H1 (cell line): ENCODE measurements at regions not wholly inside any gene's neighbourhood (a gene's known extent, or its start where the extent isn't known, plus 50 kb on each side); places are given as distances from the start of the nearest gene placed in this dataset.

Source experiments
- CTCF ChIA-PET: fragments of 300-600 bp; sonication (Branson Sonifier 250); formaldehyde crosslinking; loops from one replicate; lab custom pipeline; 2021; ENCODE audit not compliant: partially characterized antibody; lab: Charles Lee
- POLR2A ChIA-PET: fragments of 300-600 bp; sonication (Branson Sonifier 250); formaldehyde crosslinking; loops from one replicate; lab custom pipeline; 2021; ENCODE audit warnings: inconsistent platforms; ENCODE audit not compliant: partially characterized antibody; lab: Charles Lee
- DNase-seq, 2 experiments: peaks; one replicate each; pipeline versions ENCODE4 v3.0.0 to v3.0.0-alpha.2; 2010 to 2022; ENCODE audit warnings: low spot score in 2 of 2, low read depth in 1 of 2, mixed read lengths in 1 of 2
- FAIRE-seq: peaks from 2 replicates; lab custom pipeline; 2011; peaks lifted over from hg19 to GRCh38; lab: Jason Lieb, UNC
- H2AFZ ChIP-seq: 2 replicates; pipeline ENCODE4 v1.8.1; 2012; ENCODE audit warnings: low read length, inconsistent platforms
- H2AK5ac ChIP-seq: 2 replicates; pipeline ENCODE4 v1.6.1; 2013; ENCODE audit warnings: low read depth, low read length
- H2BK120ac ChIP-seq: replicated peaks from 2 replicates; pipeline ENCODE3; 2013; ENCODE audit warnings: low read depth, low read length, inconsistent platforms
- H2BK12ac ChIP-seq: 2 replicates; pipeline ENCODE4 v1.6.1; 2013; ENCODE audit warnings: low read depth, low read length
- H2BK15ac ChIP-seq: 2 replicates; pipeline ENCODE4 v1.6.1; 2013; ENCODE audit warnings: low read length
- H2BK20ac ChIP-seq: 2 replicates; pipeline ENCODE4 v1.6.1; 2013; ENCODE audit warnings: low read length
- H2BK5ac ChIP-seq: 2 replicates; pipeline ENCODE4 v1.6.1; 2013; ENCODE audit warnings: low read depth, low read length
- H3K14ac ChIP-seq: 2 replicates; pipeline ENCODE4 v1.6.1; 2013; ENCODE audit warnings: inconsistent platforms; ENCODE audit not compliant: insufficient read length
- H3K18ac ChIP-seq: 2 replicates; pipeline ENCODE4 v1.6.1; 2013; ENCODE audit warnings: low read length; ENCODE audit errors: extremely low read depth
- H3K23ac ChIP-seq: 2 replicates; pipeline ENCODE4 v1.6.1; 2013; ENCODE audit warnings: inconsistent platforms; ENCODE audit not compliant: insufficient read length
- H3K23me2 ChIP-seq: 2 replicates; pipeline ENCODE4 v1.6.1; 2013; ENCODE audit warnings: low read depth, low read length
- H3K27ac ChIP-seq: 2 replicates; pipeline ENCODE4 v1.6.1; 2011; ENCODE audit warnings: low read depth, low read length, inconsistent platforms
- H3K27me3 ChIP-seq, 4 experiments: replicated peaks in 1 of 4; 1 replicate in 1 of 4; 2 replicates in 3 of 4; pipeline versions ENCODE4 v1.6.1 to v1.8.1; 2011 to 2013; ENCODE audit warnings: low read length in 3 of 4, mild to moderate bottlenecking in 3 of 4, inconsistent platforms in 2 of 4, mixed read lengths in 2 of 4, moderate library complexity in 1 of 4; ENCODE audit not compliant: control insufficient read depth in 3 of 4, insufficient read depth in 3 of 4; ENCODE audit errors: extremely low read depth in 1 of 4
- H3K36me3 ChIP-seq, 4 experiments: 2 replicates each; pipeline versions ENCODE4 v1.6.1 to v1.8.1; 2011 to 2013; ENCODE audit warnings: mild to moderate bottlenecking in 4 of 4, low read length in 3 of 4, moderate library complexity in 2 of 4, control low read depth in 1 of 4, inconsistent platforms in 1 of 4; ENCODE audit not compliant: insufficient read depth in 4 of 4, control insufficient read depth in 2 of 4
- H3K4ac ChIP-seq: replicated peaks from 2 replicates; pipeline ENCODE3; 2013; ENCODE audit warnings: low read length, low read depth, mixed read lengths, inconsistent platforms; ENCODE audit not compliant: insufficient read length
- H3K4me1 ChIP-seq, 4 experiments: replicated peaks in 1 of 4; 1 replicate in 1 of 4; 2 replicates in 3 of 4; pipeline versions ENCODE4 v1.6.1 to v1.8.1; 2011 to 2013; ENCODE audit warnings: low read length in 3 of 4, inconsistent platforms in 2 of 4, mixed read lengths in 1 of 4; ENCODE audit not compliant: insufficient read depth in 4 of 4, control insufficient read depth in 3 of 4
- H3K4me2 ChIP-seq, 2 experiments: 2 replicates each; pipeline versions ENCODE4 v1.6.1 to v1.8.1; 2011 to 2013; ENCODE audit warnings: low read depth in 2 of 2, low read length in 2 of 2, control low read depth in 1 of 2, inconsistent platforms in 1 of 2, mild to moderate bottlenecking in 1 of 2; ENCODE audit not compliant: insufficient read depth in 1 of 2
- H3K4me3 ChIP-seq, 4 experiments: fragments of 200-600, 300-600 bp in 1 of 4; sonication (generic), shearing (Covaris generic), sonication (Bioruptor Twin) in 1 of 4; 2 replicates each; pipeline versions ENCODE4 v1.5.1 to v1.8.1; 2011 to 2016; ENCODE audit warnings: low read length in 4 of 4, low read depth in 3 of 4, control low read depth in 2 of 4, inconsistent platforms in 2 of 4, mild to moderate bottlenecking in 2 of 4, mixed read lengths in 1 of 4, moderate library complexity in 1 of 4; ENCODE audit not compliant: insufficient read depth in 2 of 4; ENCODE audit errors: extremely low read depth in 1 of 4
- H3K56ac ChIP-seq: replicated peaks from 2 replicates; pipeline ENCODE3; 2013; ENCODE audit warnings: low read depth, mild to moderate bottlenecking, mixed read lengths, low read length, inconsistent platforms; ENCODE audit not compliant: insufficient read length
- H3K79me1 ChIP-seq: 2 replicates; pipeline ENCODE4 v1.6.1; 2013; ENCODE audit warnings: low read depth, low read length, control low read depth
- H3K79me2 ChIP-seq, 2 experiments: 2 replicates each; pipeline versions ENCODE4 v1.6.1 to v1.8.1; 2012 to 2013; ENCODE audit warnings: low read length in 2 of 2, mild to moderate bottlenecking in 2 of 2, inconsistent platforms in 1 of 2; ENCODE audit not compliant: insufficient read depth in 2 of 2, control insufficient read depth in 1 of 2
- H3K9ac ChIP-seq, 4 experiments: replicated peaks in 1 of 4; 1 replicate in 1 of 4; 2 replicates in 3 of 4; pipeline versions ENCODE4 v1.6.1 to v1.8.1; 2011 to 2013; ENCODE audit warnings: low read depth in 3 of 4, low read length in 3 of 4, control low read depth in 2 of 4, mild to moderate bottlenecking in 2 of 4, moderate library complexity in 2 of 4, inconsistent platforms in 1 of 4; ENCODE audit errors: extremely low read depth in 1 of 4
- H3K9me3 ChIP-seq, 2 experiments: 2 replicates each; pipeline versions ENCODE4 v1.6.1 to v1.8.1; 2012 to 2013; ENCODE audit warnings: mild to moderate bottlenecking in 2 of 2, moderate library complexity in 2 of 2, control low read depth in 1 of 2, inconsistent platforms in 1 of 2, low read depth in 1 of 2, low read length in 1 of 2, mixed read lengths in 1 of 2; ENCODE audit not compliant: insufficient read depth in 2 of 2
- H4K20me1 ChIP-seq, 2 experiments: replicated peaks in 1 of 2; 2 replicates each; pipeline versions ENCODE3 to v1.8.1; 2011 to 2013; ENCODE audit warnings: inconsistent platforms in 2 of 2, low read length in 2 of 2, mild to moderate bottlenecking in 1 of 2; ENCODE audit not compliant: insufficient read depth in 2 of 2, control insufficient read depth in 1 of 2
- H4K5ac ChIP-seq: 2 replicates; pipeline ENCODE4 v1.6.1; 2013; ENCODE audit warnings: low read length, low read depth, mixed read lengths, inconsistent platforms; ENCODE audit not compliant: insufficient read length
- H4K8ac ChIP-seq: 2 replicates; pipeline ENCODE4 v1.8.0; 2013; ENCODE audit warnings: mild to moderate bottlenecking, moderate library complexity, low read length, inconsistent platforms; ENCODE audit not compliant: insufficient read depth; ENCODE audit errors: extremely low read depth
- H4K91ac ChIP-seq: replicated peaks from 2 replicates; pipeline ENCODE3; 2013; ENCODE audit warnings: low read length, mixed read lengths, inconsistent platforms; ENCODE audit not compliant: insufficient read length
- ATF3 ChIP-seq: IDR thresholded peaks from 2 replicates; pipeline ENCODE4 v1.6.1; 2011; ENCODE audit warnings: low read depth, mild to moderate bottlenecking, low read length; ENCODE audit not compliant: insufficient read depth
- CREB1 ChIP-seq: IDR thresholded peaks from 2 replicates; pipeline ENCODE4 v1.6.1; 2012; ENCODE audit warnings: inconsistent platforms
- EZH2 ChIP-seq: fragments of 200-600 bp; sonication (generic); IDR thresholded peaks from 2 replicates; pipeline ENCODE4 v1.7.1; 2012; ENCODE audit warnings: low read depth, mild to moderate bottlenecking, moderate library complexity, low read length, inconsistent platforms; ENCODE audit not compliant: severe bottlenecking
- FOSL1 ChIP-seq: IDR thresholded peaks from 2 replicates; pipeline ENCODE4 v1.6.1; 2011; ENCODE audit warnings: mild to moderate bottlenecking, low read depth, low read length, moderate library complexity; ENCODE audit not compliant: insufficient read depth
- HDAC6 ChIP-seq: IDR thresholded peaks from one replicate; pipeline ENCODE4 v1.7.1; 2012; ENCODE audit warnings: low read depth, mild to moderate bottlenecking, inconsistent platforms, low read length, moderate library complexity
- PHF8 ChIP-seq: fragments of 200-600 bp; sonication (generic); conservative IDR thresholded peaks from 2 replicates; pipeline ENCODE4 v1.7.1; 2012; ENCODE audit warnings: low read depth, mild to moderate bottlenecking, inconsistent platforms, low read length, moderate library complexity
- RAD21 ChIP-seq, 2 experiments: IDR thresholded peaks in 1 of 2; conservative IDR thresholded peaks in 1 of 2; 2 replicates each; pipeline ENCODE4 v1.6.1; 2011; ENCODE audit warnings: low read depth in 2 of 2, low read length in 2 of 2, improper control_type of control experiment in 1 of 2, inconsistent platforms in 1 of 2, mild to moderate bottlenecking in 1 of 2, moderate library complexity in 1 of 2
- RNF2 ChIP-seq: fragments of 200-900, 300-1000 bp; sonication (generic); IDR thresholded peaks from 2 replicates; pipeline ENCODE4 v1.7.1; 2016; ENCODE audit warnings: borderline replicate concordance, low read depth, mild to moderate bottlenecking, antibody characterized with exemption, low read length; ENCODE audit not compliant: poor library complexity, severe bottlenecking; ENCODE audit errors: missing control alignments
- SAP30 ChIP-seq: fragments of 300-600 bp; sonication (generic); IDR thresholded peaks from 2 replicates; pipeline ENCODE4 v1.7.1; 2012; ENCODE audit warnings: low read length, moderate library complexity, mild to moderate bottlenecking, inconsistent platforms; ENCODE audit not compliant: insufficient read depth, insufficient replicate concordance
- TEAD4 ChIP-seq: IDR thresholded peaks from 2 replicates; pipeline ENCODE4 v1.6.1; 2012; ENCODE audit warnings: low read depth, low read length, inconsistent platforms, mixed read lengths
- ZNF274 ChIP-seq: IDR thresholded peaks from 2 replicates; pipeline ENCODE4 v1.7.0; 2012; ENCODE audit warnings: low read length, borderline replicate concordance; ENCODE audit errors: extremely low read depth
- WGBS, 2 experiments: shearing (Covaris generic) in 1 of 2; methylation state at CpG; one replicate each; pipeline versions ENCODE4 v1.1.6 to v1.1.7; 2013 to 2015; ENCODE audit warnings: low lambda C conversion rate in 2 of 2, mixed read lengths in 2 of 2, inconsistent platforms in 1 of 2, low coverage in 1 of 2, missing lambda C conversion rate in 1 of 2; ENCODE audit not compliant: insufficient replicate concordance in 2 of 2, insufficient coverage in 1 of 2, insufficient read length in 1 of 2; ENCODE audit errors: extremely low coverage in 1 of 2, missing lambda C conversion rate in 1 of 2; 5-methylcytosine and 5-hydroxymethylcytosine counted together

- H2BK120ac ChIP-seq: no peak overlapping the region
- H3K18ac ChIP-seq: no peak overlapping the region
- no peaks in the 10 kb centered on the region for H3K36me3 ChIP-seq
- no peaks in the 10 kb centered on the region for H3K4me1 ChIP-seq
- no peaks in the 10 kb centered on the region for H3K79me1 ChIP-seq
- DNase-seq (no peak), FAIRE-seq (no peak)
- H2AFZ ChIP-seq: no peak overlapping the region
- no peaks in the 10 kb centered on the region for H3K27me3 ChIP-seq
- H3K4me3 ChIP-seq: no peak overlapping the region
- H3K23ac ChIP-seq: no peak overlapping the region
- H3K14ac ChIP-seq: no peak overlapping the region
- no peak overlapping the region for H2AK5ac ChIP-seq
- no peak overlapping the region for H3K4ac ChIP-seq
- no peaks in the 10 kb centered on the region for H3K9me3 ChIP-seq
- no peak overlapping the region for H4K8ac ChIP-seq
- no peak overlapping the region for H3K9ac ChIP-seq
- H3K27ac ChIP-seq: no peak overlapping the region
- H3K56ac ChIP-seq: no peak overlapping the region
- H2BK12ac ChIP-seq: no peak overlapping the region
- H2BK5ac ChIP-seq: no peak overlapping the region
- 86% methylated on average over 3 of the region's 3 CpGs; no CpG with 5 or more reads in 1 of the 2 experiments for WGBS, 2 experiments
- H2BK15ac ChIP-seq: no peak overlapping the region
- no peak overlapping the region for H4K91ac ChIP-seq
- no peaks in the 10 kb centered on the region for H4K20me1 ChIP-seq
- ChIA-PET CTCF (interaction anchor here (2.1 kb wide), 1 partner anchor 16 kb away, joined by 6 read pairs; no protein-coding TSS in a partner anchor), POLR2A (no interaction called here)
- H3K79me2 ChIP-seq: no peaks in the 10 kb centered on the region
- no peak overlapping the region for H3K4me2 ChIP-seq
- no peak overlapping the region for H2BK20ac ChIP-seq
- no peaks in the 10 kb centered on the region; the same call in 1 of the 2 replicates for H3K23me2 ChIP-seq
- no peak overlapping the region for H4K5ac ChIP-seq
- TF ChIP-seq ZNF274 (no peak), EZH2 (no peak), HDAC6 (no peak), CREB1 (no peak), SAP30 (no peak), ATF3 (no peak), RAD21 (IDR thresholded peaks at IDR 0.05 in 1 of 2, conservative IDR thresholded peaks at IDR 0.05 in 1 of 2; ENCODE audit: low read depth in 2 of 2, low read length in 2 of 2) (no peak), PHF8 (no peak), FOSL1 (no peak), RNF2 (no peak), TEAD4 (no peak)
Measured at GRCh38 chr2:160565099-160565845, 71.7 kb upstream of the RBMS1 start.
